HG03060 (cell line): ENCODE measurements at regions not wholly inside any gene's neighbourhood (a gene's known extent, or its start where the extent isn't known, plus 50 kb on each side); places are given as distances from the start of the nearest gene placed in this dataset.
A peak's percentile ranks its signal among the peaks of the same experiment; 100 is the strongest.
"Not testable (repeated sequence)": the region's sequence is repeated elsewhere in the genome, so short reads cannot be mapped to it uniquely, and the experiment has no call there.

Source experiments
- ATAC-seq: cut with Tn5 transposase; IDR thresholded peaks from one replicate; pipeline ENCODE4 v1.9.1; 2021; ENCODE audit warnings: low read depth, moderate number of reproducible peaks; ENCODE audit not compliant: unreplicated experiment

GRCh38 chr3:161689584-161690298 lies 193.1 kb downstream of the OTOL1 start:
- no peak for ATAC-seq

DNA sequence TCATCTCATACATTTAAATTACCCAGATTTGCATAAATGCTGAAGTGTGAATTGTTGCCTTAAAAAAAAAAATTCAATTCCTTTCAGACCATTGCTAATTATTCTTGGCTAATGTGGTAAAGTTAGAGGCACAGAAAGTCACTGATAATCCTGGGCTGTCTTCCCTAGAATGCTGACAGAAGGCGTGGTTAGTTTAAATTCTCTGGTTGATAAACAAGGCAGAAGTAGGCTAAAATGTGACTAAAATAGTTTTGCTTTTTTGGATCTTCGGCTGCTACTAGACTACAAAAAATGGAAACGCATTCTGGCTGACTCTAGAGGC lies 193.7 kb downstream of the OTOL1 start:
- no peak for ATAC-seq

- ATAC-seq: no peak
These were observed 195.1 kb downstream of the OTOL1 start for GRCh38 chr3:161691677-161692076.

DNA sequence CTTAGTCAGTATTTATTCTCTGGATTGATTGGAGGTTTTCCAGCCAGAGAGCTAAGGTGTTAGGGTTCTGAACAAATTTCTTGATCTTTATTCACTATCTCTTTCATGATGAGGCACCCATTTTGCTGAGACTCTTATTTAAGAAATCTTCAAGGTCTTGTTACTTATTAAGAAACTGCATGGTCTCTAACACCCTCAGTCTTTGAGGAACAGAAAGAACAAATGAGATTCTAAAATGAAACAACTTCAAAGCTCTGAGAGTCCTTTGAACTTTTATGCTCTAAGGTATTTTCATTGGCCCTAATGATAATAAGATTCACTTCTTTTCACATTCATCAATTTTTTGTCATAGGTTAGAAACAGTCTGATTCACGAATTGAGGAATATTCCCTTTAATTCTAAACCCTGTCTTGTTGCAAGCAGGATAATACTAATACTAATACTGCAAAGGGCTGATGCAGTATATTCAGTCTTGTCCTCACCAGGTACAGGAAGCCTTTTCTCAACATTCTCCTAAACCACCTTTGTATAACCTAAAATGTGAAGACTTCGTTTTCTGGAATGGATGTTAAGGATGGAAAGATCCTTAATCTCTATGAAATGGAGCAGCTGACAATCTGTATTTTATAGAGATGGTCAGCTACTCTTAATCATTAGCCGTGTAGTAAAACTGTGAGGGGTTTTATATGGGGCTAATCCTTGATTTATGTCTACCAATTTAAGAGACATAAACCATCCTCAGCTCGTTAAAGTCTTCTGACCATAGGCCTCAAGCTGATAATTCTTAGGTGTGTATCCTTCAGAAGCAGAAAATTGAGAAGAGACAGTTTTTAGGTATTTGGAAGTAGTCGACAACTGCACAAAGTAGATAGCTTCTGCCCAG lies 198.3 kb downstream of the OTOL1 start:
- no peak for ATAC-seq

- ATAC-seq: no peak
These were observed 199.2 kb downstream of the OTOL1 start for GRCh38 chr3:161695811-161696210.

DNA sequence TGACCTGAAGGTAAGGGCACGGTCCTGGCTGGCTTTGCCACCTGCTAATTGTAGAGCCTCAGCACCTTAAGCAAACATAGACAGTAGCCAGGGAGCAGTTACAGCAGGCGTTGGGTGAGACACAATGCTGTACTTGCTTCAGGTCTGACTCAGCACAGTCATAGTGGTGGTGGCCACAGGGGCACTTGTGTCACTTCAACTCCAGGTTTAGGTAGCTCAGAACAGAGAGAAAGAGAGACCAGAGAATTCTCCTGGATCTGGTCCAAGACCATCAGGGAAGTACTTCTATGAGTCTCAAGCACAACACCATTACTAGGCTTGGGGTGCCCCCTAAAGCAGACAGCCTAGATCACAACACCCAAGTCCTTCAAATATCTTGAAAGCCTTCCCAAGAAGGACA lies 204.4 kb downstream of the OTOL1 start:
- peak; percentile 75 for ATAC-seq

- not testable (repeated sequence) for ATAC-seq
These were observed 210.6 kb downstream of the OTOL1 start for GRCh38 chr3:161707253-161707652.

GRCh38 chr3:161713731-161714130 lies 217.1 kb downstream of the OTOL1 start:
- no peak for ATAC-seq

- ATAC-seq: no peak
These were observed 235.4 kb downstream of the OTOL1 start for GRCh38 chr3:161731968-161732367.

GRCh38 chr3:161737171-161737570 lies 240.6 kb downstream of the OTOL1 start:
- ATAC-seq: no peak

DNA sequence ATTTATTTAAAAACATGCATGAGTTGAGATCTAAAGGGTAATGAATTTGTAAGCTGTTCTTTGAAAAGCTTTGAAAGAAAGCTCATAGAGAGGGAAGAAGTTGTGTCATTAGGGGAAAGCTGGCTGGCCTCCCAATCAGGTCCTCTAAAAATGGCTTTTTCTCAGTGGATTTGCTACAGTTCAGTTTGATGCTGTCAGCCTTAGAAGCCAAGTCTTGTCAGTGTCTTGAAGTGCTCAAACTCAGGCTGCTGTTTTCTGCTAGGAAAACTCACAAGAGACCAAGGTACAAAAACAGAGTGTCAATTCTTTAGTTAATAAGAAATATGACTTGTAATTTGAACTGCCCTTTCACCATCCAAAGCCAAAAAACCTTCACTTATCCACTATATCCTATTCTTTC lies 243.8 kb downstream of the OTOL1 start:
- ATAC-seq: no peak

GRCh38 chr3:161744366-161744765 lies 247.8 kb downstream of the OTOL1 start:
- ATAC-seq: no peak

DNA sequence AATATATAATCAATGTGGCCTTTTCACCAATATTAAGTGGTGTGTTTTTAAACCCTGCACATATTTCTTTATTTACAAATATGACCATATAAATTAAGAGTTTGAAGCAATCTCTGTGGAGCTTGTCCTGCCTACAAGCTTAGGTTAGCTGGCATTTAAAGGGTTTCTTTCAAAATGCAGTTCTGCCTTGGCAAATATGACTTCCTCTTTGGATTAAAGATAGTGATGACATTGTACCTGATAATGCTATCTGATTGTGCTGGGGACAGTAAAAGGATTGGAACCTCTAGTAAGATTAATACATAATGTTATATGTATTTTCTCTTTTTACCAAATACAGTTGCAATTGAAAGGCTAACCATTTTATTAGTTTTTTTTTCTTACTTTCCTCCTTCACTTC lies 249.1 kb downstream of the OTOL1 start:
- ATAC-seq: no peak

GRCh38 chr3:161748049-161748448 lies 251.4 kb downstream of the OTOL1 start:
- no peak for ATAC-seq

DNA sequence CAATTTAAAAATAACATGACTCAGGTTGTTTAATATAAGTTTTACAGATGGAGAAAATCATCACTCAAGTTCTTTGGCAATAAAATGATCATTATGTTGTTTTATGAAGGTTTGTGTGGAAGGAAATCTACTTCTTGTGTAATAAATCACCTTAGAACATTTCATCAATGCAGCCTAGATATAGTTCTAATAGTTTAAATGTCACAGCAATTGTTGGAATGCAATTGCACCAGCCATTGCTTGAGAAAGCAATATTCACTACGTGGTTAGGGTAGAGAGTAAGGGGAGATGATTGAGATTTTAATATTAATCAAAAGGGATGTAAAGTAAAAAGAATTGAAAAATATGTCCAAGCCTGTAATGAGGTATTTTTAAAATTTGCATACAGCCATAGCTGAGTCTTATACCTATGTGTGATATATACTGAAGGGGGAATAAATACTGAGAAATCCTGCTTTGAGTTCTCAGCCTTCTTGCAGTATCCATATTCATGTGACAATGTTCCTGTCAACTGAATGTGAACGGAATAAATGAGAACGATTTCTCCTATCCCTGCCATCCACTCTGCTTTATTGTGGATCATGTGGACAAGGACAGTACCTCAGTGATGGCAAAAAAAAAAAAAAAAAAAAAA lies 257.9 kb downstream of the OTOL1 start:
- ATAC-seq: no peak

GRCh38 chr3:161759444-161759843 lies 262.8 kb downstream of the OTOL1 start:
- ATAC-seq: no peak

DNA sequence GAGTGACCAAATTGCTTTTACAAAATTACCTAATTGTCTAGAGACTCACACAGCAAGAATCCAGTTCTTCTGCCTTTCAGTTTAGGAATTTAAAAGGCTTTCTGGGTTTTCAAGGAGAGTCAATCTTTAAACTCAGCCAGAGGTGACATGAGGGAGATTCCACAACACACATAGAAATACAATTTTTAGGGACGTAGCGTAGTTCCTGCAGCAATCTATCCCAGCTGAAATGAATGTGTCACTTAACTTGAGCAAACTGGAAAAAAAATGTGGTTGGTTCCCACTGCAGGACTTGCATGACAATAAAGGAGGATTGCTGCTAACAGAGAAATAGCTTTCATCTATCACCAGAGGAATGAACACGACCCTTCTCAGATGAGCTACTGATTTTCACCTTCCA lies 269.7 kb downstream of the OTOL1 start:
- no peak for ATAC-seq

DNA sequence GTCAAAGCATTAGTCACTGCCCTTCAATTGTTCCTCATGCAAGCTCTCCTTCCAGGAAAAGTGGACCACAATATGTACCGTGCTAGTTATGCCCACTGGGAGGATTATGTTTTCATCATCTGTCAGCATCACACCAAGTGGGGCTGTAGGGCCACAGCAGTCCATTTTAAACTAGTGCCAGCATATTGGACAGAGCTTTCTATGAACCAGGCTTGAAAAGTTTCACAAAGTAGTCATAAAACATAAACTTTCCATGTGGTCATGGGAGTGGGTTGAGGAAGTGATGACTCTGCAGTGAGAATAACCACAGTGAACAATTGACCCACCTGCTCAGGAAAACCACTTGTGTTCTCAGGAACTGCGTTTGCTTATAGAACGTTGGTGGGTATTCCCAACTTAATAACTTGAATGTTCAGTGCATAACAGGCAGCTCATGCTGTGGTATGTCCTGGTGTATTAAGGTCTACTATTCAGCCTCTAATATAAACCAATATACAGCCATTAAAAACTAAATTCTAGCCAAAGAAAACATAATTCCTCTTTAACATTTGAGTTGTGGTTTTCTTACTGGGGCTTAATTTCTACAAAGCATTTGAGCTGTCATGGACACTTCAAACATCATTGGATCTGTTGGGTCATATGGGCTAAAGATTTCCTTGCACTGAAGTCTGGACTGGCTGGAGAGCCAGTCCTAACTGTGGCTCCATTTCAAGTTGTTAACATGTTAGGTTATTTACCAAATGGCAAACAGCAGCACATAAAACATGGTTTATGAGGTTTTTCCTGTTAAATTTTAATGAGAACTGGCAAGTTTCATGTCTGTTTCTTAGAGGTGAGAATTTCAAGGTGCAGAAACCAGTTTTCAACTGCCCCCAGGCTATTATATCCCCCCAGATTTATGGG lies 274.1 kb downstream of the OTOL1 start:
- peak; percentile 80 for ATAC-seq

GRCh38 chr3:161781381-161781780 lies 284.8 kb downstream of the OTOL1 start:
- no peak for ATAC-seq

GRCh38 chr3:161793194-161793930 lies 296.8 kb downstream of the OTOL1 start:
- no peak for ATAC-seq
